HEK293 (cell line): ENCODE measurements at regions not wholly inside any gene's neighbourhood (a gene's known extent, or its start where the extent isn't known, plus 50 kb on each side); places are given as distances from the start of the nearest gene placed in this dataset.

Source experiments
- CTCF ChIA-PET: fragments of 350-600 bp; formaldehyde crosslinking; extraction: SDS; loops from one replicate; lab custom pipeline; 2021; ENCODE audit warnings: antibody characterized with exemption; lab: Yijun Ruan, JAX
- POLR2A ChIA-PET: fragments of 300-600 bp; formaldehyde crosslinking; extraction: SDS; loops from one replicate; lab custom pipeline; 2020; ENCODE audit warnings: antibody characterized with exemption, inconsistent platforms; lab: Yijun Ruan, JAX
- H3K27ac ChIP-seq: fragments of 200-500 bp; sonication (Bioruptor generic); 2 replicates; pipeline ENCODE4 v1.5.1; 2014; ENCODE audit warnings: low read depth, low read length, control low read depth, inconsistent platforms; ENCODE audit errors: extremely low read depth
- H3K36me3 ChIP-seq, 2 experiments: fragments of 200-500 bp in 1 of 2; sonication (Bioruptor generic) in 1 of 2; 1 replicate in 1 of 2; 2 replicates in 1 of 2; pipeline ENCODE4 v1.5.1; 2014 to 2017; ENCODE audit warnings: inconsistent platforms in 2 of 2, low read length in 2 of 2; ENCODE audit not compliant: control insufficient read depth in 2 of 2, insufficient read depth in 1 of 2
- H3K4me1 ChIP-seq: fragments of 200-500 bp; sonication (Bioruptor generic); 2 replicates; pipeline ENCODE4 v1.5.1; 2014; ENCODE audit warnings: mild to moderate bottlenecking, low read length, inconsistent platforms; ENCODE audit not compliant: control insufficient read depth, insufficient read depth
- H3K4me3 ChIP-seq: 2 replicates; pipeline ENCODE4 v1.5.1; 2011; ENCODE audit warnings: low read depth, mild to moderate bottlenecking, control low read depth, low read length, moderate library complexity
- H3K9me3 ChIP-seq: fragments of 200-500 bp; sonication (Bioruptor generic); 2 replicates; pipeline ENCODE4 v1.5.1; 2014; ENCODE audit warnings: low read depth, low read length, inconsistent platforms; ENCODE audit not compliant: control insufficient read depth, insufficient read depth
- AEBP2 ChIP-seq: fragments of 450-650 bp; formaldehyde crosslinking; IDR thresholded peaks from 2 replicates; pipeline ENCODE4 v1.5.1; 2016; ENCODE audit warnings: missing biosample characterization, missing genetic modification characterization, borderline replicate concordance
- ATF2 ChIP-seq: fragments of 450-650 bp; formaldehyde crosslinking; IDR thresholded peaks from 2 replicates; pipeline ENCODE4 v1.5.1; 2016; ENCODE audit warnings: missing biosample characterization, missing genetic modification characterization, low read depth
- GLI4 ChIP-seq: fragments of 450-650 bp; formaldehyde crosslinking; IDR thresholded peaks from 2 replicates; pipeline ENCODE4 v1.5.1; 2016; ENCODE audit warnings: missing biosample characterization, missing genetic modification characterization
- HOXC10 ChIP-seq: sonication (generic); formaldehyde crosslinking; IDR thresholded peaks from 2 replicates; pipeline ENCODE4 v1.8.1; 2023; ENCODE audit warnings: mild to moderate bottlenecking, missing genetic modification reagents
- IKZF3 ChIP-seq: fragments of 450-650 bp; IDR thresholded peaks from 2 replicates; pipeline ENCODE4 v1.5.0; 2018; ENCODE audit warnings: missing biosample characterization, mild to moderate bottlenecking, missing genetic modification characterization, moderate library complexity
- MZF1 ChIP-seq: fragments of 450-650 bp; formaldehyde crosslinking; IDR thresholded peaks from 2 replicates; pipeline ENCODE4 v1.5.1; 2017; ENCODE audit warnings: missing biosample characterization, missing genetic modification characterization, borderline replicate concordance
- RBAK ChIP-seq: fragments of 450-650 bp; formaldehyde crosslinking; IDR thresholded peaks from 2 replicates; pipeline ENCODE4 v1.5.1; 2016; ENCODE audit warnings: missing biosample characterization, missing genetic modification characterization
- SALL2 ChIP-seq: fragments of 450-650 bp; formaldehyde crosslinking; IDR thresholded peaks from 2 replicates; pipeline ENCODE4 v1.5.0; 2017; ENCODE audit warnings: missing biosample characterization, mild to moderate bottlenecking, missing genetic modification characterization, borderline replicate concordance
- SCRT1 ChIP-seq: fragments of 450-650 bp; formaldehyde crosslinking; IDR thresholded peaks from 2 replicates; pipeline ENCODE4 v1.5.1; 2016; ENCODE audit warnings: missing biosample characterization, missing genetic modification characterization, borderline replicate concordance
- SP2 ChIP-seq: fragments of 450-650 bp; formaldehyde crosslinking; IDR thresholded peaks from 2 replicates; pipeline ENCODE4 v1.5.1; 2016; ENCODE audit warnings: missing biosample characterization, missing genetic modification characterization
- ZBTB7A ChIP-seq: fragments of 450-650 bp; formaldehyde crosslinking; IDR thresholded peaks from 2 replicates; pipeline ENCODE4 v1.5.1; 2016; ENCODE audit warnings: low read depth, missing biosample characterization, missing genetic modification characterization
- ZEB2 ChIP-seq: fragments of 450-650 bp; formaldehyde crosslinking; IDR thresholded peaks from 2 replicates; pipeline ENCODE4 v1.5.1; 2016; ENCODE audit warnings: missing biosample characterization, missing genetic modification characterization
- ZFP3 ChIP-seq: fragments of 450-650 bp; formaldehyde crosslinking; IDR thresholded peaks from 2 replicates; pipeline ENCODE4 v1.5.1; 2016; ENCODE audit warnings: low read depth, missing biosample characterization, missing genetic modification characterization
- ZIC2 ChIP-seq: fragments of 450-650 bp; formaldehyde crosslinking; IDR thresholded peaks from 2 replicates; pipeline ENCODE4 v1.5.1; 2016; ENCODE audit warnings: missing biosample characterization, missing genetic modification characterization
- ZNF155 ChIP-seq: fragments of 450-650 bp; formaldehyde crosslinking; IDR thresholded peaks from 2 replicates; pipeline ENCODE4 v1.5.1; 2016; ENCODE audit warnings: missing biosample characterization, missing genetic modification characterization
- ZNF174 ChIP-seq: fragments of 450-650 bp; formaldehyde crosslinking; IDR thresholded peaks from 2 replicates; pipeline ENCODE4 v1.5.0; 2017; ENCODE audit warnings: missing biosample characterization, mild to moderate bottlenecking, missing genetic modification characterization
- ZNF26 ChIP-seq: fragments of 450-650 bp; formaldehyde crosslinking; IDR thresholded peaks from 2 replicates; pipeline ENCODE4 v1.5.1; 2016; ENCODE audit warnings: missing biosample characterization, missing genetic modification characterization
- ZNF280D ChIP-seq: fragments of 450-650 bp; formaldehyde crosslinking; IDR thresholded peaks from 2 replicates; pipeline ENCODE4 v1.5.1; 2016; ENCODE audit warnings: missing biosample characterization, missing genetic modification characterization
- ZNF292 ChIP-seq: fragments of 450-650 bp; formaldehyde crosslinking; IDR thresholded peaks from 2 replicates; pipeline ENCODE4 v1.5.1; 2016; ENCODE audit warnings: low read depth, missing biosample characterization, missing genetic modification characterization, borderline replicate concordance
- ZNF335 ChIP-seq: fragments of 450-650 bp; formaldehyde crosslinking; conservative IDR thresholded peaks from 2 replicates; pipeline ENCODE4 v1.5.1; 2016; ENCODE audit warnings: missing biosample characterization, missing genetic modification characterization
- ZNF48 ChIP-seq: fragments of 450-650 bp; formaldehyde crosslinking; IDR thresholded peaks from 2 replicates; pipeline ENCODE4 v1.5.1; 2016; ENCODE audit warnings: missing biosample characterization, missing genetic modification characterization
- ZNF561 ChIP-seq: fragments of 450-650 bp; IDR thresholded peaks from 2 replicates; pipeline ENCODE4 v1.5.1; 2018; ENCODE audit warnings: missing biosample characterization, missing genetic modification characterization, borderline replicate concordance
- ZNF580 ChIP-seq: fragments of 450-650 bp; formaldehyde crosslinking; IDR thresholded peaks from 2 replicates; pipeline ENCODE4 v1.5.1; 2016; ENCODE audit warnings: missing biosample characterization, missing genetic modification characterization
- ZNF621 ChIP-seq: fragments of 450-650 bp; formaldehyde crosslinking; IDR thresholded peaks from 2 replicates; pipeline ENCODE4 v1.5.1; 2017; ENCODE audit warnings: missing biosample characterization, missing genetic modification characterization
- ZNF624 ChIP-seq: fragments of 450-650 bp; formaldehyde crosslinking; IDR thresholded peaks from 2 replicates; pipeline ENCODE4 v1.5.1; 2017; ENCODE audit warnings: missing biosample characterization, missing genetic modification characterization
- ZNF707 ChIP-seq: fragments of 450-650 bp; formaldehyde crosslinking; IDR thresholded peaks from 2 replicates; pipeline ENCODE4 v1.5.1; 2016; ENCODE audit warnings: missing biosample characterization, missing genetic modification characterization
- ZNF837 ChIP-seq: fragments of 450-650 bp; formaldehyde crosslinking; IDR thresholded peaks from 2 replicates; pipeline ENCODE4 v1.5.1; 2016; ENCODE audit warnings: missing biosample characterization, missing genetic modification characterization
- ZSCAN30 ChIP-seq: fragments of 450-650 bp; IDR thresholded peaks from 2 replicates; pipeline ENCODE4 v1.5.1; 2018; ENCODE audit warnings: missing biosample characterization, mild to moderate bottlenecking, missing genetic modification characterization, moderate library complexity

- TF ChIP-seq MZF1 (tag by site-specific recombination): no peak
- no peak for TF ChIP-seq ZNF561
- no peak for TF ChIP-seq GLI4
These were observed 567.9 kb downstream of the FBXO15 start (continued) for GRCh38 chr18:73579698-73580097.

GRCh38 chr18:73577365-73577764 lies 570.3 kb downstream of the FBXO15 start:
- ChIA-PET POLR2A (no interaction called here), CTCF (interaction anchor here (0.7 kb wide), 1 partner anchor 401 kb away, joined by 5 read pairs; no protein-coding TSS in a partner anchor)
- no peak for TF ChIP-seq ZNF26 (tag by site-specific recombination)
- TF ChIP-seq SALL2 (tag by site-specific recombination): no peak
- no peak for TF ChIP-seq MZF1 (tag by site-specific recombination)
- no peak for TF ChIP-seq SP2 (tag by site-specific recombination)
- TF ChIP-seq IKZF3 (tag by site-specific recombination): no peak
- TF ChIP-seq ZSCAN30 (tag by site-specific recombination): no peak
- TF ChIP-seq ZNF335 (tag by site-specific recombination): no peak
- no peak for TF ChIP-seq ZNF837
- TF ChIP-seq ZNF280D (tag by site-specific recombination): no peak
- no peak for TF ChIP-seq SCRT1 (tag by site-specific recombination)
- TF ChIP-seq ZNF155 (tag by site-specific recombination): no peak
- no peak for TF ChIP-seq ATF2
- TF ChIP-seq RBAK (tag by site-specific recombination): no peak
- TF ChIP-seq ZNF621 (tag by site-specific recombination): no peak

GRCh38 chr18:73563901-73564472 lies 583.6 kb downstream of the FBXO15 start:
- ChIA-PET POLR2A (no interaction called here), CTCF (no interaction called here)
- H3K9me3 ChIP-seq: no peaks in the 10 kb centered on the region
- H3K36me3 ChIP-seq: no peaks in the 10 kb centered on the region
- no peaks in the 10 kb centered on the region for H3K4me1 ChIP-seq
- H3K27ac ChIP-seq: no peak overlapping the region
- H3K4me3 ChIP-seq: no peak overlapping the region
- TF ChIP-seq ZNF174 (tag by site-specific recombination) (no peak), ZNF48 (tag by site-specific recombination) (no peak), RBAK (tag by site-specific recombination) (no peak), ZNF292 (no peak), HOXC10 (CRISPR knock-in tag) (no peak), AEBP2 (tag by site-specific recombination) (no peak), ZEB2 (tag by site-specific recombination) (no peak), ZIC2 (tag by site-specific recombination) (no peak), ZFP3 (tag by site-specific recombination) (no peak), ZNF707 (tag by site-specific recombination) (no peak), ZNF624 (tag by site-specific recombination) (no peak), ZNF580 (no peak), SCRT1 (tag by site-specific recombination) (no peak), ZBTB7A (tag by site-specific recombination) (no peak)

More at GRCh38 chr18:73577365-73577764, 570.3 kb downstream of the FBXO15 start:
- H3K4me3 ChIP-seq: no peak overlapping the region
- H3K36me3 ChIP-seq: no peaks in the 10 kb centered on the region
- H3K9me3 ChIP-seq: no peaks in the 10 kb centered on the region
- no peaks in the 10 kb centered on the region for H3K4me1 ChIP-seq
- H3K27ac ChIP-seq: no peak overlapping the region
